ENCODE measurements at regions not wholly inside any gene's neighbourhood (a gene's known extent, or its start where the extent isn't known, plus 50 kb on each side); places are given as distances from the start of the nearest gene placed in this dataset.

- DNase-seq (ENCODE audit: low read depth in 2 of 2): no peak
- Histone ChIP-seq H3K27ac (ENCODE audit: insufficient read depth, low read length) (no peak overlapping the region), H4K20me1 (ENCODE audit: control insufficient read depth, extremely low read depth, insufficient read depth, low read length) (no peaks in the 10 kb centered on the region)
Measured at GRCh38 chr10:109456566-109457301, 466.6 kb downstream of the XPNPEP1 start.

GRCh38 chr10:109454691-109455090 is 468.6 kb downstream of the XPNPEP1 start:
- Histone ChIP-seq H3K4me3 (replicated peaks in 1 of 4; ENCODE audit: control extremely low read depth in 1 of 4, insufficient read depth in 1 of 4, low read depth in 3 of 4, low read length in 4 of 4) (no peak overlapping the region), H3K36me3 (ENCODE audit: control insufficient read depth, insufficient read depth, low read length) (no peaks in the 10 kb centered on the region), H3K4me2 (ENCODE audit: extremely low read depth, insufficient read depth, low read length) (no peak overlapping the region), H2AFZ (ENCODE audit: low read length) (no peak overlapping the region), H4K20me1 (ENCODE audit: control insufficient read depth, extremely low read depth, insufficient read depth, low read length) (no peaks in the 10 kb centered on the region), H3K27me3 (ENCODE audit: control insufficient read depth, insufficient read depth, low read length) (peaks cover 14% of the 10 kb centered on the region), H3K27ac (ENCODE audit: insufficient read depth, low read length) (no peak overlapping the region), H3K4me1 (ENCODE audit: control insufficient read depth, extremely low read depth, insufficient read depth, low read length) (no peaks in the 10 kb centered on the region), H3K79me2 (ENCODE audit: control insufficient read depth, insufficient read depth, low read length) (no peaks in the 10 kb centered on the region), H3K9ac (ENCODE audit: insufficient read depth, low read length) (no peak overlapping the region), H3K9me3 (ENCODE audit: control insufficient read depth, insufficient read depth, low read depth, low read length) (no peaks in the 10 kb centered on the region)
- DNase-seq (ENCODE audit: low read depth in 2 of 2): no peak
- no peak for TF ChIP-seq EZH2 (IDR thresholded peaks at IDR 0.05; ENCODE audit: low read length, missing control alignments)
- no peak for TF ChIP-seq CTCF (conservative IDR thresholded peaks at IDR 0.05 in 1 of 2, IDR thresholded peaks at IDR 0.05 in 1 of 2; ENCODE audit: low read depth in 1 of 2, low read length in 2 of 2)

More at GRCh38 chr10:109456566-109457301, 466.6 kb downstream of the XPNPEP1 start:
- Histone ChIP-seq H3K9me3 (ENCODE audit: control insufficient read depth, insufficient read depth, low read depth, low read length) (no peaks in the 10 kb centered on the region), H3K4me3 (replicated peaks in 1 of 4; ENCODE audit: control extremely low read depth in 1 of 4, insufficient read depth in 1 of 4, low read depth in 3 of 4, low read length in 4 of 4) (no peak overlapping the region), H3K27me3 (ENCODE audit: control insufficient read depth, insufficient read depth, low read length) (peaks cover 14% of the 10 kb centered on the region), H3K79me2 (ENCODE audit: control insufficient read depth, insufficient read depth, low read length) (no peaks in the 10 kb centered on the region), H3K4me1 (ENCODE audit: control insufficient read depth, extremely low read depth, insufficient read depth, low read length) (no peaks in the 10 kb centered on the region), H2AFZ (ENCODE audit: low read length) (no peak overlapping the region), H3K36me3 (ENCODE audit: control insufficient read depth, insufficient read depth, low read length) (no peaks in the 10 kb centered on the region), H3K4me2 (ENCODE audit: extremely low read depth, insufficient read depth, low read length) (no peak overlapping the region), H3K9ac (ENCODE audit: insufficient read depth, low read length) (no peak overlapping the region)
- TF ChIP-seq CTCF (conservative IDR thresholded peaks at IDR 0.05 in 1 of 2, IDR thresholded peaks at IDR 0.05 in 1 of 2; ENCODE audit: low read depth in 1 of 2, low read length in 2 of 2) (no peak), EZH2 (IDR thresholded peaks at IDR 0.05; ENCODE audit: low read length, missing control alignments) (no peak)

- peaks cover 7% of the 10 kb centered on the region for H3K27me3 ChIP-seq (ENCODE audit: control insufficient read depth, insufficient read depth, low read length)
- no peaks in the 10 kb centered on the region for H3K4me1 ChIP-seq (ENCODE audit: control insufficient read depth, extremely low read depth, insufficient read depth, low read length)
- no peaks in the 10 kb centered on the region for H4K20me1 ChIP-seq (ENCODE audit: control insufficient read depth, extremely low read depth, insufficient read depth, low read length)
- H3K9ac ChIP-seq (ENCODE audit: insufficient read depth, low read length): no peak overlapping the region
- H3K79me2 ChIP-seq (ENCODE audit: control insufficient read depth, insufficient read depth, low read length): no peaks in the 10 kb centered on the region
- no peaks in the 10 kb centered on the region for H3K9me3 ChIP-seq (ENCODE audit: control insufficient read depth, insufficient read depth, low read depth, low read length)
- no peak overlapping the region for H3K27ac ChIP-seq (ENCODE audit: insufficient read depth, low read length)
- no peaks in the 10 kb centered on the region for H3K36me3 ChIP-seq (ENCODE audit: control insufficient read depth, insufficient read depth, low read length)
- no peak for DNase-seq (ENCODE audit: low read depth in 2 of 2)
- no peak overlapping the region for H3K4me2 ChIP-seq (ENCODE audit: extremely low read depth, insufficient read depth, low read length)
- H3K4me3 ChIP-seq (replicated peaks in 1 of 4; ENCODE audit: control extremely low read depth in 1 of 4, insufficient read depth in 1 of 4, low read depth in 3 of 4, low read length in 4 of 4): no peak overlapping the region
- TF ChIP-seq EZH2 (IDR thresholded peaks at IDR 0.05; ENCODE audit: low read length, missing control alignments) (no peak), CTCF (conservative IDR thresholded peaks at IDR 0.05 in 1 of 2, IDR thresholded peaks at IDR 0.05 in 1 of 2; ENCODE audit: low read depth in 1 of 2, low read length in 2 of 2) (no peak)
- no peak overlapping the region for H2AFZ ChIP-seq (ENCODE audit: low read length)
Measured at GRCh38 chr10:109451879-109452278, 471.4 kb downstream of the XPNPEP1 start.

All from fibroblast of lung (primary cell).